ENCODE measurements at regions not wholly inside any gene's neighbourhood (a gene's known extent, or its start where the extent isn't known, plus 50 kb on each side); places are given as distances from the start of the nearest gene placed in this dataset.

DNA sequence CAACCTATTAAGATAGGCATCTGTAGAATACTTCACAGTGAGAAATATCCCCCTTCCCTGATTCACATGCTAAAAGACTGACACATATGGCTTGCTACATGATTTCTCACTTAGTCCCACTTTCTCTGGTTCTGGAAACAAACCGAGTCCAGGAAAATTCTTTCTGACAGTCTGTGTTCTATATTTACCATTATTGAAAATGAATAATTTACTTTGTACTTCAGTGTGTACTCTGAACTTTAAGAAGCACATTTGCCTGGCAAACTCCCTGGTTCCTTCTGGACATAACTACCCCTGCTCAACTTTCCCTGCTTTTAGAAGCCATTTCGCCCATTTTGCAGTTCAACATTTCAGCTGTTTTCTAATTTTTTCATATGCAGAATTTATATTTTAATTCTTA, 53.6 kb downstream of the APCS start:
- TF ChIP-seq POLR2A (IDR thresholded peaks at IDR 0.05) = no peak
- no peak for TF ChIP-seq EP300 (IDR thresholded peaks at IDR 0.05)
- TF ChIP-seq, protein P1, sequence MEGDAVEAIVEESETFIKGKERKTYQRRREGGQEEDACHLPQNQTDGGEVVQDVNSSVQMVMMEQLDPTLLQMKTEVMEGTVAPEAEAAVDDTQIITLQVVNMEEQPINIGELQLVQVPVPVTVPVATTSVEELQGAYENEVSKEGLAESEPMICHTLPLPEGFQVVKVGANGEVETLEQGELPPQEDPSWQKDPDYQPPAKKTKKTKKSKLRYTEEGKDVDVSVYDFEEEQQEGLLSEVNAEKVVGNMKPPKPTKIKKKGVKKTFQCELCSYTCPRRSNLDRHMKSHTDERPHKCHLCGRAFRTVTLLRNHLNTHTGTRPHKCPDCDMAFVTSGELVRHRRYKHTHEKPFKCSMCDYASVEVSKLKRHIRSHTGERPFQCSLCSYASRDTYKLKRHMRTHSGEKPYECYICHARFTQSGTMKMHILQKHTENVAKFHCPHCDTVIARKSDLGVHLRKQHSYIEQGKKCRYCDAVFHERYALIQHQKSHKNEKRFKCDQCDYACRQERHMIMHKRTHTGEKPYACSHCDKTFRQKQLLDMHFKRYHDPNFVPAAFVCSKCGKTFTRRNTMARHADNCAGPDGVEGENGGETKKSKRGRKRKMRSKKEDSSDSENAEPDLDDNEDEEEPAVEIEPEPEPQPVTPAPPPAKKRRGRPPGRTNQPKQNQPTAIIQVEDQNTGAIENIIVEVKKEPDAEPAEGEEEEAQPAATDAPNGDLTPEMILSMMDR (IDR thresholded peaks at IDR 0.05) = no peak
